ENCODE measurements at regions not wholly inside any gene's neighbourhood (a gene's known extent, or its start where the extent isn't known, plus 50 kb on each side); places are given as distances from the start of the nearest gene placed in this dataset.

DNA sequence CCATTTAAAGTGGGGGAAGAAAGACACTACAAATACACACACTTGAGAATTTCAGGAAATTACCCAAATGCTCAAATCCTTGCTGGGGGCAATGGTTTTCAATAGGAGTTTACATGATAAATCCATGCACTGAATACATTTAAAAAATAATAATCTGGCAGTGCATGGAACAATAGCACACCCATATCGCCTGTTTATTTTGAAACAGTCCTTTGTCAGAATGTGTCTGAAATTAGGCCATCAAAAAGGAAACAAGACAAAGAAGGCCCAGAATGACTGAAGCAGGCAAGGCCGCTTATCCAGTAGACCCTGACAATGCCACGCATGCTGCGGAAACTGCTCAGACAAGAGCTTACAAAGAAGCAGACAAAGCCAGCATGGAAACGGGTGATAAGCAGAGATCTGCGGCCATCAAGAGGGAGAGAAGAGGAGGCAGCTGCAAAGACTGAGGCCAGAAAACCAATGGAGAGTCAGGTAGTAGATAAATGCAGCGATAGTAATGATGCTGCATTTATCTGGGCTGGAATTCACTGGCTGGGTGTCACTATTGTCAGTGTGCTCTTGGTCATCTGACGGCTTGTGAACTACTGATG lies 211.9 kb upstream of the CNR1 start:
- DNase-seq (ENCODE audit: low read depth in 1 of 2, low spot score in 1 of 2) = no peak
- no peak overlapping the region for H3K27ac ChIP-seq (replicated peaks)
- H3K27me3 ChIP-seq (ENCODE audit: insufficient read depth, poor library complexity, severe bottlenecking) = no peaks in the 10 kb centered on the region
- TF ChIP-seq, protein P1, sequence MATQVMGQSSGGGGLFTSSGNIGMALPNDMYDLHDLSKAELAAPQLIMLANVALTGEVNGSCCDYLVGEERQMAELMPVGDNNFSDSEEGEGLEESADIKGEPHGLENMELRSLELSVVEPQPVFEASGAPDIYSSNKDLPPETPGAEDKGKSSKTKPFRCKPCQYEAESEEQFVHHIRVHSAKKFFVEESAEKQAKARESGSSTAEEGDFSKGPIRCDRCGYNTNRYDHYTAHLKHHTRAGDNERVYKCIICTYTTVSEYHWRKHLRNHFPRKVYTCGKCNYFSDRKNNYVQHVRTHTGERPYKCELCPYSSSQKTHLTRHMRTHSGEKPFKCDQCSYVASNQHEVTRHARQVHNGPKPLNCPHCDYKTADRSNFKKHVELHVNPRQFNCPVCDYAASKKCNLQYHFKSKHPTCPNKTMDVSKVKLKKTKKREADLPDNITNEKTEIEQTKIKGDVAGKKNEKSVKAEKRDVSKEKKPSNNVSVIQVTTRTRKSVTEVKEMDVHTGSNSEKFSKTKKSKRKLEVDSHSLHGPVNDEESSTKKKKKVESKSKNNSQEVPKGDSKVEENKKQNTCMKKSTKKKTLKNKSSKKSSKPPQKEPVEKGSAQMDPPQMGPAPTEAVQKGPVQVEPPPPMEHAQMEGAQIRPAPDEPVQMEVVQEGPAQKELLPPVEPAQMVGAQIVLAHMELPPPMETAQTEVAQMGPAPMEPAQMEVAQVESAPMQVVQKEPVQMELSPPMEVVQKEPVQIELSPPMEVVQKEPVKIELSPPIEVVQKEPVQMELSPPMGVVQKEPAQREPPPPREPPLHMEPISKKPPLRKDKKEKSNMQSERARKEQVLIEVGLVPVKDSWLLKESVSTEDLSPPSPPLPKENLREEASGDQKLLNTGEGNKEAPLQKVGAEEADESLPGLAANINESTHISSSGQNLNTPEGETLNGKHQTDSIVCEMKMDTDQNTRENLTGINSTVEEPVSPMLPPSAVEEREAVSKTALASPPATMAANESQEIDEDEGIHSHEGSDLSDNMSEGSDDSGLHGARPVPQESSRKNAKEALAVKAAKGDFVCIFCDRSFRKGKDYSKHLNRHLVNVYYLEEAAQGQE (IDR thresholded peaks at IDR 0.05; ENCODE audit: insufficient replicate concordance, low read depth) = no peak
- TF ChIP-seq GABPA (IDR thresholded peaks at IDR 0.05; ENCODE audit: low read depth) = no peak
- no peak for TF ChIP-seq POLR2AphosphoS5 (IDR thresholded peaks at IDR 0.05; ENCODE audit: low read depth)
- TF ChIP-seq SPI1 (IDR thresholded peaks at IDR 0.05; ENCODE audit: borderline replicate concordance, low read depth) = no peak
- TF ChIP-seq, protein P2, sequence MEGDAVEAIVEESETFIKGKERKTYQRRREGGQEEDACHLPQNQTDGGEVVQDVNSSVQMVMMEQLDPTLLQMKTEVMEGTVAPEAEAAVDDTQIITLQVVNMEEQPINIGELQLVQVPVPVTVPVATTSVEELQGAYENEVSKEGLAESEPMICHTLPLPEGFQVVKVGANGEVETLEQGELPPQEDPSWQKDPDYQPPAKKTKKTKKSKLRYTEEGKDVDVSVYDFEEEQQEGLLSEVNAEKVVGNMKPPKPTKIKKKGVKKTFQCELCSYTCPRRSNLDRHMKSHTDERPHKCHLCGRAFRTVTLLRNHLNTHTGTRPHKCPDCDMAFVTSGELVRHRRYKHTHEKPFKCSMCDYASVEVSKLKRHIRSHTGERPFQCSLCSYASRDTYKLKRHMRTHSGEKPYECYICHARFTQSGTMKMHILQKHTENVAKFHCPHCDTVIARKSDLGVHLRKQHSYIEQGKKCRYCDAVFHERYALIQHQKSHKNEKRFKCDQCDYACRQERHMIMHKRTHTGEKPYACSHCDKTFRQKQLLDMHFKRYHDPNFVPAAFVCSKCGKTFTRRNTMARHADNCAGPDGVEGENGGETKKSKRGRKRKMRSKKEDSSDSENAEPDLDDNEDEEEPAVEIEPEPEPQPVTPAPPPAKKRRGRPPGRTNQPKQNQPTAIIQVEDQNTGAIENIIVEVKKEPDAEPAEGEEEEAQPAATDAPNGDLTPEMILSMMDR (IDR thresholded peaks at IDR 0.05; ENCODE audit: insufficient read depth, low read length) = no peak
- no peak overlapping the region for H3K4me3 ChIP-seq (replicated peaks; ENCODE audit: insufficient read depth, low read length)

DNA sequence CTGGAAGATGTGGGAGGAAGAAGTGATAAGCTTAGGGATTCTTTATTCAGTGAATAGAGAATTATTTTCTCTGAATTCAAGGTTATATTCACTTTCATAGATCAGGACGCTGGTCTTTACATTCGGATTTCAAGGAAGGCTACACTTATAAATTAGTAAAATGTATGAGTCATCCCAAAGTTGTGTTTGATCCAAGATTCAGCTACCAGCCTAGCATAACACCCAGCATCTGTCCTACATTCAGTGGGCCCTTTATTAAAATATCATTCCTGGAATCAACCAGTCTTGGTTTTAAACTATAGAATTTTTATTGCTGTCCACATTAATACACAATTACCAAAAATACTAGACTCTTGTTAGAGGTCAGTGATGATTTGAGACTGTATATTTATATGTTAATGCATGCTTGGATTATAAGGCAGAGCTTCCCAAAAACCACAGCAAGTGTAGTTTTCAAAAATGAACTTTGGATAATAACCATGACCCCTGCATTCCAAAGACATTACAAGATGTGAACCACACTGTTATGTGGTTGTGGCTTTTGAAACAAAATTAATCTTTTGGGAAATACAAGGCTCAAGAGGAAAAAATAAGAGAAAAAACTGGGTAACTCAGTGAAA lies 210.7 kb upstream of the CNR1 start:
- Histone ChIP-seq H3K27ac (replicated peaks) (no peak overlapping the region), H3K4me3 (replicated peaks; ENCODE audit: insufficient read depth, low read length) (no peak overlapping the region), H3K27me3 (ENCODE audit: insufficient read depth, poor library complexity, severe bottlenecking) (no peaks in the 10 kb centered on the region)
- no peak for TF ChIP-seq SPI1 (IDR thresholded peaks at IDR 0.05; ENCODE audit: borderline replicate concordance, low read depth)
- TF ChIP-seq GABPA (IDR thresholded peaks at IDR 0.05; ENCODE audit: low read depth) = no peak
- no peak for TF ChIP-seq POLR2AphosphoS5 (IDR thresholded peaks at IDR 0.05; ENCODE audit: low read depth)
- TF ChIP-seq, protein P2 (IDR thresholded peaks at IDR 0.05; ENCODE audit: insufficient read depth, low read length) = no peak
- TF ChIP-seq, protein P1 (IDR thresholded peaks at IDR 0.05; ENCODE audit: insufficient replicate concordance, low read depth) = no peak
- no peak for DNase-seq (ENCODE audit: low read depth in 1 of 2, low spot score in 1 of 2)

DNA sequence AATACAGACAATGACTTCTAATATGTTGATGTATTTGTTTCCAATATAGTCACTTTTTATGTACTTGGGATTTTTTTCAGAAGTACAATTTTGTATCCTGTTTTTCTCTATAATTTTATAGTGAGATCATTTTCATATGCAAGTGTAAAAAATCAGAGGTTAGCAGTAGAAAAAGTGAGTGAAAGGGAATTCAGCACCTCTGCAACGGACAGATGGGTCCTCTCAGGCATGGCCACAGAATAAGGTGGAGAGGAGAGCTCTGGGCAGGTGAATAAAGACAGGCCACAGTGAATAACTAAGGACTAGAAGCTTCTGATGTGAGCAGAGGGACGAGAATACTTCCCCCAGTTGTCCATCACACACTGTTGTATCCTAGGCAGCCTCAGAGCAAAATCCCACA lies 210.1 kb upstream of the CNR1 start:
- Histone ChIP-seq H3K4me3 (replicated peaks; ENCODE audit: insufficient read depth, low read length) (no peak overlapping the region), H3K27ac (replicated peaks) (no peak overlapping the region), H3K27me3 (ENCODE audit: insufficient read depth, poor library complexity, severe bottlenecking) (no peaks in the 10 kb centered on the region)
- TF ChIP-seq GABPA (IDR thresholded peaks at IDR 0.05; ENCODE audit: low read depth) = no peak
- TF ChIP-seq, protein P1 (IDR thresholded peaks at IDR 0.05; ENCODE audit: insufficient replicate concordance, low read depth) = peak; percentile 75
- no peak for DNase-seq (ENCODE audit: low read depth in 1 of 2, low spot score in 1 of 2)
